ENCODE measurements at regions not wholly inside any gene's neighbourhood (a gene's known extent, or its start where the extent isn't known, plus 50 kb on each side); places are given as distances from the start of the nearest gene placed in this dataset.
A peak's percentile ranks its signal among the peaks of the same experiment; 100 is the strongest.

DNA sequence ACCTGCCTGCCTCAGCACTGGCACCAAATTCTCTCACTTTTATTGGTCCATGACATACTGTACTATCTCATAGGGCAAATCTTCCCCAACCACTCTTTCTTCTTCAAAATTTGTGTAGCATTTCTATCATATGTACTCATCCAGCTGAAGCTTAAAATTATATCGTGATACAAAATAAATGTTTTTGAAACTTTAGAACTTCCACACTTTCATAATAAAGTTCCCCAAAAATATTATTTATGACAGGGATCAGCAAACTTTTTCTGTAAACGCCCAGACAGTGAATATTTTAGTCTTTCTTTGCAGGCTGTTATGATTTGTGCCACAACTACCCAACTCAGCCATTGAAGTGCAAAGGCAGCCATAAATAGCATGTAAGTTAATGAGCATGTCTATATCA, 76.2 kb upstream of the POU3F3 start:
- no peaks in the 10 kb centered on the region for H3K27me3 ChIP-seq (ENCODE audit: control insufficient read depth, insufficient read depth, low read length)
- WGBS (ENCODE audit: insufficient coverage), result no CpG with 5 or more reads among the region's 2 CpGs

DNA sequence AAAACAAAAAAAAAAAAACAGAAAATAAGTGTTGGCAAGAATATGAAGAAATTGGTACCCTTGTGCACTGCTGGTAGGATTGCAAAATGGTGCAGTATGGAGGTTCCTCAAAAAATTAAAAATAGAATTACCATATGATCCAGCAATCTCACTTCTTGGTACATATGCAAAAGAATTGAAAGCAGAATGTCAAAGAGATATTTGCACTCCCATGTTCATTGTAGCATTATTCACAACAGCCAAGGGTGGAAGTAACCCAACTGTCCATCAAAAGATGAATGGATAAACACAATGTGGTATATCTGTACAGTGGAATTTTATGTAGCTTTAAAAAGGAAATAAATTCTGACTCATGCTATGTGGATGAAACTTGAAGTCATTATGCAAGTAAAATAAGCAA, 72.8 kb upstream of the POU3F3 start:
- no peak overlapping the region for H3K27ac ChIP-seq (ENCODE audit: low read depth, low read length)
- H3K4me3 ChIP-seq (ENCODE audit: low read depth, low read length), result no peak overlapping the region
- H3K27me3 ChIP-seq (ENCODE audit: control insufficient read depth, insufficient read depth, low read length), result no peaks in the 10 kb centered on the region
- H3K36me3 ChIP-seq (ENCODE audit: control insufficient read depth, insufficient read depth, low read length), result no peaks in the 10 kb centered on the region
- H3K4me1 ChIP-seq (ENCODE audit: control insufficient read depth, insufficient read depth, low read length), result peaks cover 4% of the 10 kb centered on the region
- no peaks in the 10 kb centered on the region for H3K9me3 ChIP-seq (ENCODE audit: control insufficient read depth, insufficient read depth, low read length)
- peak in 1 of 6 donors; percentile 26 for DNase-seq (ENCODE audit: low read depth in 4 of 6, low spot score in 6 of 6)

More for the DNA sequence above, 76.2 kb upstream of the POU3F3 start:
- Histone ChIP-seq H3K36me3 (ENCODE audit: control insufficient read depth, insufficient read depth, low read length) (no peaks in the 10 kb centered on the region), H3K4me3 (ENCODE audit: low read depth, low read length) (no peak overlapping the region), H3K9me3 (ENCODE audit: control insufficient read depth, insufficient read depth, low read length) (no peaks in the 10 kb centered on the region), H3K4me1 (ENCODE audit: control insufficient read depth, insufficient read depth, low read length) (no peaks in the 10 kb centered on the region), H3K27ac (ENCODE audit: low read depth, low read length) (no peak overlapping the region)
- DNase-seq (ENCODE audit: low read depth in 4 of 6, low spot score in 6 of 6), result no peak

DNA sequence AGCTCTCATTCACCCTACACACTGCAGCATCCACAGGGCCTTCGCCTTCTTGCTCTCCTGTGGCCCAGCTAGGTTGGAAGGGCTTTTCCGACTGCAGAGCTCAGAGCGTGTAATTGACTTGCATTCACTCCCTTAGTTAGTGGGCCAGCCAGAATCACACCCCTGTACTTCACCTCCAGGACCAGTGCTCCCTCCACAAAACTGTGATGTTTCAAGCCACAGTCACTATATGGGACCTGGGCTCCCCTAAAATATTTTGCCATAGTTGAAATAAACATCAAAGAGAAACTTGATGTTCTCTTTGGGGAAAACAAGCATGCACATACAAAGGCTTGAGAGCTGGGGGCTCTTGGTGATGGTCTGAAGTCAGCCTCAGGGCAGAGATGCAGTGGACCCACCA, 69.7 kb upstream of the POU3F3 start:
- Histone ChIP-seq H3K9me3 (ENCODE audit: control insufficient read depth, insufficient read depth, low read length) (no peaks in the 10 kb centered on the region), H3K4me3 (ENCODE audit: low read depth, low read length) (no peak overlapping the region), H3K27me3 (ENCODE audit: control insufficient read depth, insufficient read depth, low read length) (no peaks in the 10 kb centered on the region), H3K36me3 (ENCODE audit: control insufficient read depth, insufficient read depth, low read length) (no peaks in the 10 kb centered on the region), H3K27ac (ENCODE audit: low read depth, low read length) (no peak overlapping the region), H3K4me1 (ENCODE audit: control insufficient read depth, insufficient read depth, low read length) (peaks cover 20% of the 10 kb centered on the region)
- no peak for DNase-seq (ENCODE audit: low read depth in 4 of 6, low spot score in 6 of 6)
- WGBS (ENCODE audit: insufficient coverage), result 96% methylated on average over 3 of the region's 3 CpGs

DNA sequence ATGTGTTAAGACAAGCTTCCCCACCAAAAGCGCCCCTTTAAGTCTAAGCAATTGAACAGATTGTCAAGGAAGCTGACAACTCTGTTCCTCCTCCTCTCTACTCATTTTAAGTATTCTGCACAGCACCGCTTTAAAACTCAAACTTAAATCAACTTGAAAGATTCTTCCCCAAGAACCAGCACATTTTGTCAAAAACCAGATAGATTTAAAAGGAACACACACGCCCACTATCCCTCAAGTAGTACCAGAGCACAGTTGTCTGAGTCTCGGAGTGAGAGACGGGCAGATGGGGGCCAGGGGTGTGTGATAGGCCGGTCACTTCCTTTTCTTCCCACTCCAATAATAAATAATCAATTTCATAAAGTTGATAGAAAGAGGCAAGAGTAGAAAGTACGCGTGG, 67.7 kb upstream of the POU3F3 start:
- no peaks in the 10 kb centered on the region for H3K9me3 ChIP-seq (ENCODE audit: control insufficient read depth, insufficient read depth, low read length)
- H3K4me1 ChIP-seq (ENCODE audit: control insufficient read depth, insufficient read depth, low read length), result peaks cover 27% of the 10 kb centered on the region
- no peak overlapping the region for H3K4me3 ChIP-seq (ENCODE audit: low read depth, low read length)
- WGBS (ENCODE audit: insufficient coverage), result 67% methylated on average over 2 of the region's 8 CpGs
- peak in 2 of 6 donors; percentile 16 to 39 for DNase-seq (ENCODE audit: low read depth in 4 of 6, low spot score in 6 of 6)
- H3K27me3 ChIP-seq (ENCODE audit: control insufficient read depth, insufficient read depth, low read length), result no peaks in the 10 kb centered on the region
- H3K27ac ChIP-seq (ENCODE audit: low read depth, low read length), result no peak overlapping the region
- H3K36me3 ChIP-seq (ENCODE audit: control insufficient read depth, insufficient read depth, low read length), result no peaks in the 10 kb centered on the region

DNA sequence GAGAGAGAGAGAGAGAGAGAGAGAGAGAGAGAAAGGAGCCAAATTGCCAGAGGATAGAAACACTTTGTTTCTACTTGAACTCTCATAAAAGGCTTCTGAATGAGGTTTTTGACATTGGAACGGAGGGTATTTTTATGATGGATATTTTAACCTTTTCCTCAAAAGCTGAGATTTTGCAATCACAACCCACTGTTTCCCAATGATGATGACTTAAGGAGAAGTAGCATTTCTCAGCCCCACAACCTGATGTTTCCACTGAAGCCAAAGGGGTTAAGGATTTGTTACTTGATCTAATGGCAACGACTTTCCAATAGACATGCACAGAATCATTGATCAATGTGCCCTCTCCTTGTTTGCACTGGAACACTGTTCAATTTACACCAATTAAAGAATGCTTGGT, 67.1 kb upstream of the POU3F3 start:
- DNase-seq (ENCODE audit: low read depth in 4 of 6, low spot score in 6 of 6), result no peak
- Histone ChIP-seq H3K27me3 (ENCODE audit: control insufficient read depth, insufficient read depth, low read length) (no peaks in the 10 kb centered on the region), H3K36me3 (ENCODE audit: control insufficient read depth, insufficient read depth, low read length) (no peaks in the 10 kb centered on the region), H3K4me1 (ENCODE audit: control insufficient read depth, insufficient read depth, low read length) (peaks cover 27% of the 10 kb centered on the region), H3K27ac (ENCODE audit: low read depth, low read length) (no peak overlapping the region), H3K4me3 (ENCODE audit: low read depth, low read length) (no peak overlapping the region), H3K9me3 (ENCODE audit: control insufficient read depth, insufficient read depth, low read length) (no peaks in the 10 kb centered on the region)
- WGBS (ENCODE audit: insufficient coverage), result no CpG with 5 or more reads among the region's 2 CpGs

DNA sequence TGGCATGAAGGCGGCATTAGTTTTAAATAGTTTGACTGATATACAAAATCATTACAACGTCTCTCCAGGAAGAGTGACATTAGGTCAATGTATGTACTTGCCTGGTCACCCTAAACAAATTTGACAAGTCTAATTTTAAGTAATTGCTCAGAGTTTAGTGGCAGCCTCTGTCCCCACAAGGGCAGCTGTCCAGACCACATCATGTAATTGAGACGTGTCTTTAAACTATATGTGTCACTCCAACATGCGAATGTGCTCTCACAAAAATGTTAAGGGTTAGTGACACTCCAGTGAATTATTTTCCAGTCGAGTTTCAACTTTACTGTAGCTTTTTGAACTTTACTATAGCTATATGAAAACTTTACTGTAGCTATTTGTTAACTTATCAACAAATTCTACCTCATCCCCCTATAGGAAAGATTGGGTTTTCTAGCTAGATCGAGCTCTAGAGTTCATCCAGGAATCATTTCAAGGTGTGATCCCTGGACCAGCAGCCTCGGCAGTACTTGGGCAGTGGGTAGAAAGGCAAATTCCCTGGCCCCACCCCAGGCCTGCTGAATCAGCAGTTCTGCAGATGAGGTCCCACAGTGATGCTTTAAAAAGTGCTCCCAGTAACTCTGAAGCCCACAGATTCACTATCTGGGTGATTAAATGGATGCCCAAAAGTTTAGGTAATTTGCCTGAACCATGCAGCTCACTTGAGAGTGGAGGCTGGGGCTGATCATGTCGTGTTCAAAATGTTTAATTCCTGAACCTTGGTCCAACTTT, 66.4 kb upstream of the POU3F3 start:
- no peaks in the 10 kb centered on the region for H3K36me3 ChIP-seq (ENCODE audit: control insufficient read depth, insufficient read depth, low read length)
- WGBS (ENCODE audit: insufficient coverage), result 80% methylated on average over 2 of the region's 8 CpGs
- no peak overlapping the region for H3K27ac ChIP-seq (ENCODE audit: low read depth, low read length)
- peaks cover 27% of the 10 kb centered on the region for H3K4me1 ChIP-seq (ENCODE audit: control insufficient read depth, insufficient read depth, low read length)
- H3K4me3 ChIP-seq (ENCODE audit: low read depth, low read length), result no peak overlapping the region
- no peaks in the 10 kb centered on the region for H3K9me3 ChIP-seq (ENCODE audit: control insufficient read depth, insufficient read depth, low read length)
- H3K27me3 ChIP-seq (ENCODE audit: control insufficient read depth, insufficient read depth, low read length), result no peaks in the 10 kb centered on the region
- no peak for DNase-seq (ENCODE audit: low read depth in 4 of 6, low spot score in 6 of 6)

DNA sequence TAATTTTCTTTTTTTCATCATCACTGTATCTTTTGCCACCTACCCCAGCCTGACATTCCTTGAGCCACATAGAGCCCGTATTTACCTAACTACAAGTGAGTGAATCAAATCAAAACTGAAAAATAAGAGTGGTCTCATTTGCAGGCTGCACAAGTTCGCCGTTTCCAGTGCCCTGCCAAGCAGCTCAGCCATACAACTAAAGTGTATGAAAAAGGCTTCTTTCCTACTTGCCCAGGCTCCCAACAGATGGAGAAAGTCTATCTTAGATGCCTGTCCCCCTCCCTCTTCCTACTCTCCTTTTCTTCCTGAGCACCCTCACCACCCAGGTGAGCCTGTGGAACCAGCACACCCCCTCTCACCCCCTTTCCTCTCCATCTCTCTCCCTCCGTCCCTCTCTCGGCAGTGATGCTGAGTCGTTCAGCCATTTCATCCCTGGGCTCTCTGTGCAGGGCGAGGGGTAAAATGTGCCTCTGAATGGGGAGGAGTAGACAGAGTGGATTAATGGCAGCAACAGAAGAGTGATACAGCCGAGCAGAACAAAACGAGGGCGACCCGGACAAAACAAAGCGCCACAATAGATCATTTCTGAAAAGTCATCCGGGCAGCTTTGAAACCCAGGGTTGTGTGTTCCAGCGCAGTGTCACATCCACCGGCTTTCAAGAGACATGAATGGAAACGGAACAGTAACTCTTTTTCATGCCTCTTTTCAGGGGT, 65.0 kb upstream of the POU3F3 start:
- peak in 5 of 6 donors; percentile 44 to 90 (median 60) for DNase-seq (ENCODE audit: low read depth in 4 of 6, low spot score in 6 of 6)
- 18% methylated on average over 8 of the region's 16 CpGs for WGBS (ENCODE audit: insufficient coverage)
- Histone ChIP-seq H3K27me3 (ENCODE audit: control insufficient read depth, insufficient read depth, low read length) (no peaks in the 10 kb centered on the region), H3K27ac (ENCODE audit: low read depth, low read length) (peak overlapping the region; percentile 89), H3K4me1 (ENCODE audit: control insufficient read depth, insufficient read depth, low read length) (peaks cover 27% of the 10 kb centered on the region), H3K4me3 (ENCODE audit: low read depth, low read length) (peak overlapping the region; percentile 14), H3K9me3 (ENCODE audit: control insufficient read depth, insufficient read depth, low read length) (no peaks in the 10 kb centered on the region), H3K36me3 (ENCODE audit: control insufficient read depth, insufficient read depth, low read length) (no peaks in the 10 kb centered on the region)

DNA sequence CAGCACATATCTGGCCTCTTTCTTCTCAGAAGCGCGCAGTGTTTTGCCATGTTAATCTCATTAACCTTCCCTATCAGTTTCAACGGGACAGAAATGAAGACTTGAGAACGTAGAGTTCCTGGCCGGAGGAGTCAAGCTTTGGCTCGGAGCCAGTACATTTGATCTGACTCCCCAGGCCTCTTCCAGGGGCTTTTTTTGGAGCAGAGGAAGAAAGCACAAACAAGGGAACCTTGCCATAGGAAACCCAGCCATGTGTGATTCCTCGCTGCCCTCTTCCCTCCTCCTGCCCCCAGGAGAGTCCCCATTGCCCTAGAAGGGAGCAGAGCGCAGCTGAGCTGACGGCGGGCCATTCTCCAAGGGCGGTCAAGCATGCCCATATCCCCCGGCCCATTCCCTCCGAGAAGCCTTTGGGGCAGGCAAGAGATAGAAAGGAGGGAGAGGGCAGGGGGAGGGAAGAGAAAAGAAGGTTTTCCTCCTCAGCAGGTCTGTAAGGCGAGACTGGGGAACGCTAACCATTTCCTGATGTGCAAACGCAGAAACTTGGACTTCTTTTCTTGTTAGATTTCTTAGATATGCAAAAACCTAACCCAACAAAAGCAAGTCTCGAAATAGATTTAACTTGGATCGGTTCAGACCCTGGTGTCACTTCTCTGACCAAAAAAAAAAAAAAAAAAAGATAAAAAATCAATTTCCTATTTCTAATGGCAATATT, 63.7 kb upstream of the POU3F3 start:
- no peaks in the 10 kb centered on the region for H3K36me3 ChIP-seq (ENCODE audit: control insufficient read depth, insufficient read depth, low read length)
- H3K4me3 ChIP-seq (ENCODE audit: low read depth, low read length), result peak overlapping the region; percentile 19
- WGBS (ENCODE audit: insufficient coverage), result 25% methylated on average over 10 of the region's 18 CpGs
- peak; percentile 38 to 88 (median 60) for DNase-seq (ENCODE audit: low read depth in 4 of 6, low spot score in 6 of 6)
- peaks cover 27% of the 10 kb centered on the region for H3K4me1 ChIP-seq (ENCODE audit: control insufficient read depth, insufficient read depth, low read length)
- H3K9me3 ChIP-seq (ENCODE audit: control insufficient read depth, insufficient read depth, low read length), result no peaks in the 10 kb centered on the region
- peak overlapping the region; percentile 89 for H3K27ac ChIP-seq (ENCODE audit: low read depth, low read length)
- H3K27me3 ChIP-seq (ENCODE audit: control insufficient read depth, insufficient read depth, low read length), result no peaks in the 10 kb centered on the region

DNA sequence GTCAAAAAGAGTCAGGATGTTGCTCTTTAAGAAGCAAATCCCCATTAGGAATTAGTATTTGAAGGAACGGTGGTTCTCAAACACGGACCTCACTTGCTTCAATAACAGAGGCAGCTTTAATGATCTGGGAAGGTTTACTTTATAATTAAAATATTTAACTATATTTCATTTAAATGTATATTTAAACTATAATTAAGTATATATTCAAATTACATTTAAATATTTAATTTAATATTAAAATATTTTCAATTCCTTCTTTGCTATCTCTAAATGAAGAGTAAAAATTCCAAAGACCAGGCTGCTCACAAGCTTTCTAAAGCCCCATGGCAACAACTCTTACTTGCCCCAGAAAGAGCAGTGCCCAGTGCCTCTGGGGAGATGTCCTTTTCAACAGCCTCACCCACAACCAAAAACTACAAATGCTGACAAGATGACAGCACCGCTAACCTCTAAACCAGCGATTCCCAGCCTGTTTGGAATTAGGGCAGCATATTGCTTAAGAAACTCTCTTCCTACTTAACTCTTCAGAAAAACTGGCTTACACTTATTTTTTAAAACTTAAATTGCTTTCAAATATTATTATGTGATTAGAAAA, 62.9 kb upstream of the POU3F3 start:
- Histone ChIP-seq H3K36me3 (ENCODE audit: control insufficient read depth, insufficient read depth, low read length) (no peaks in the 10 kb centered on the region), H3K4me1 (ENCODE audit: control insufficient read depth, insufficient read depth, low read length) (peaks cover 23% of the 10 kb centered on the region), H3K9me3 (ENCODE audit: control insufficient read depth, insufficient read depth, low read length) (no peaks in the 10 kb centered on the region), H3K27me3 (ENCODE audit: control insufficient read depth, insufficient read depth, low read length) (no peaks in the 10 kb centered on the region), H3K27ac (ENCODE audit: low read depth, low read length) (peak overlapping the region; percentile 89), H3K4me3 (ENCODE audit: low read depth, low read length) (no peak overlapping the region)
- DNase-seq (ENCODE audit: low read depth in 4 of 6, low spot score in 6 of 6), result peak in 1 of 6 donors; percentile 48
- WGBS (ENCODE audit: insufficient coverage), result 80% methylated on average over 2 of the region's 4 CpGs

Measured in spinal cord (tissue), 9 donors.